ENCODE measurements at regions not wholly inside any gene's neighbourhood (a gene's known extent, or its start where the extent isn't known, plus 50 kb on each side); places are given as distances from the start of the nearest gene placed in this dataset.
"Not testable (repeated sequence)": the region's sequence is repeated elsewhere in the genome, so short reads cannot be mapped to it uniquely, and the experiment has no call there.

DNA sequence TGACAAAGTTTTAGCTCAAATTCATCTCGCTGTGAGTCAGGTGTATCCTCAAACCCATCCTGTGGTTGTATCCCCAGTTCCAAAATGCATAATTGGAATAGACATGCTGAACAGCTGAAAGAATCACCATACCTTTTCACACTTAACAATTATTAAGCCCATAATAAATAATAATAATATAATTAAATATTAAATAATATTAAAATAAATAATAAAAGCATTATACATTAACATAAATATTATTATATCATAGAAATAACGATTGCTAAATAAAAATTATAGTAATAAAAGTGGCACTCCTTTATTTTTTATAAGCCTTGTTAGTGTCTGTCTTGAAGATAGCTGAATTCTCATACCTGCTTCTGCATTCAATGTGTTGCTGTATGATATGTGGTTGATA is 257.5 kb upstream of the B3GALT2 start:
- Histone ChIP-seq H3K4me1 (no peaks in the 10 kb centered on the region), H3K36me3 (no peaks in the 10 kb centered on the region), H3K27me3 (no peaks in the 10 kb centered on the region), H3K9me3 (no peaks in the 10 kb centered on the region), H3K4me3 (ENCODE audit: low read depth, low read length) (no peak overlapping the region)
- DNase-seq, result no peak
- TF ChIP-seq, protein P1, sequence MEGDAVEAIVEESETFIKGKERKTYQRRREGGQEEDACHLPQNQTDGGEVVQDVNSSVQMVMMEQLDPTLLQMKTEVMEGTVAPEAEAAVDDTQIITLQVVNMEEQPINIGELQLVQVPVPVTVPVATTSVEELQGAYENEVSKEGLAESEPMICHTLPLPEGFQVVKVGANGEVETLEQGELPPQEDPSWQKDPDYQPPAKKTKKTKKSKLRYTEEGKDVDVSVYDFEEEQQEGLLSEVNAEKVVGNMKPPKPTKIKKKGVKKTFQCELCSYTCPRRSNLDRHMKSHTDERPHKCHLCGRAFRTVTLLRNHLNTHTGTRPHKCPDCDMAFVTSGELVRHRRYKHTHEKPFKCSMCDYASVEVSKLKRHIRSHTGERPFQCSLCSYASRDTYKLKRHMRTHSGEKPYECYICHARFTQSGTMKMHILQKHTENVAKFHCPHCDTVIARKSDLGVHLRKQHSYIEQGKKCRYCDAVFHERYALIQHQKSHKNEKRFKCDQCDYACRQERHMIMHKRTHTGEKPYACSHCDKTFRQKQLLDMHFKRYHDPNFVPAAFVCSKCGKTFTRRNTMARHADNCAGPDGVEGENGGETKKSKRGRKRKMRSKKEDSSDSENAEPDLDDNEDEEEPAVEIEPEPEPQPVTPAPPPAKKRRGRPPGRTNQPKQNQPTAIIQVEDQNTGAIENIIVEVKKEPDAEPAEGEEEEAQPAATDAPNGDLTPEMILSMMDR (IDR thresholded peaks at IDR 0.05; ENCODE audit: low read depth, low read length), result no peak

DNA sequence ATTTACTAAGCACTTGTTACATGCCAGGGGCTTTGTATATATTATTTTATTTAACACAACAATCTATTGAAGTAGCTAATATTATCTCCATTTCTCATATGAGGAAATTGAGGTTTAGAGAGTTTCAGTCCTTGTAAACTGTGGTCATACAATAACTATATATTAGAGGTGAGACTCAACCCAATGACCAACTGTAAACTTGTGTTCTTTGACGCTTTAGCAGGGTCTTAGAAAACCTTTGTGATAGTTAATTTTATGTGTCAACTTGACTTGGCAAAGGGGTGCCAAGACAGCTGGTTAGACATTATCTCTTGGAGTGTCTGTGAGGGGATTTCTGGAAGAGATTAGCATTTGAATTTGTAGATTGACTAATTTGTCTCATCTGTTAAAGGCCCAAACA is 252.4 kb upstream of the B3GALT2 start:
- TF ChIP-seq, protein P1 (IDR thresholded peaks at IDR 0.05; ENCODE audit: low read depth, low read length), result no peak
- H3K9me3 ChIP-seq, result no peaks in the 10 kb centered on the region
- DNase-seq, result no peak
- H3K4me3 ChIP-seq (ENCODE audit: low read depth, low read length), result no peak overlapping the region
- H3K27me3 ChIP-seq, result no peaks in the 10 kb centered on the region
- no peaks in the 10 kb centered on the region for H3K4me1 ChIP-seq
- H3K36me3 ChIP-seq, result no peaks in the 10 kb centered on the region

DNA sequence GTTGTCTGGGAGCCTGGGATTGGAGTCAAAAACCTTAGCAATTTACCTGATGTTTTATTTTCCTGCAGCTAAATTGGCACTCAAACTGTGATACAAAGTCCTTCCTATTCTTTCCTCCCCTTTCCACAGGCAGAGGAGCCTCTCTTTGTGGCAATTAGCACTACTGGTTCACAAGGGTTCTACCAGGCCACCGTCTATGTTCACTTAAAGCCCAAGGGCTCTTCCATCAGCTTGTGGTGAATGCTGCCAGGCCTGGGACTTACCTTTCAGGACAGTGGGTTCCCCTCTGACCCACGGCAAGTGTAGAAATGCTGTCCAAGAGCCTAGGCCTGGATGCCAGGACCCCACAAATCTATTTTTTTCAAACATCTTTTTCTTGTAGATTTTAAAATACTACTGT is 251.9 kb upstream of the B3GALT2 start:
- DNase-seq, result no peak
- no peaks in the 10 kb centered on the region for H3K36me3 ChIP-seq
- H3K27me3 ChIP-seq, result no peaks in the 10 kb centered on the region
- peaks cover 3% of the 10 kb centered on the region; the same call in 1 of the 2 replicates for H3K9me3 ChIP-seq
- TF ChIP-seq, protein P1 (IDR thresholded peaks at IDR 0.05; ENCODE audit: low read depth, low read length), result no peak
- no peak overlapping the region for H3K4me3 ChIP-seq (ENCODE audit: low read depth, low read length)
- H3K4me1 ChIP-seq, result no peaks in the 10 kb centered on the region

DNA sequence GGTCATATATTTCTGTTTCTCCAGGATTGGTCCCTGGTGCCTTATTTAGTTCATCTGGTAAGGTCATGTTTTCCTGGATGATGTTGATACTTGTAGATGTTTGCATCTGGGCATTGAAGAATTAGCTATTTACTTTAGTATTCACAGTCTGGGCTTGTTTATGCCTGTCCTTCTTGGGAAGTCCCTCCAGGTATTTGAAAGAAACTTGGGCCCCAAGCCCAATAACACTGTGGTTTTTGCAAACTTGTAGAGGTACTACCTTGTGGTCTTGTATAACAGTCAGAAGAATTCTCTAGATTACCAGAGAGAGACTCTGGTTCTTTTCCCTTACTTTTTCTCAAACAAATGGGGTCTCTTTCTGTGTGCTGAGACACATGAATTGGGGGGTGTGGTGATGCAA is 251.4 kb upstream of the B3GALT2 start:
- Histone ChIP-seq H3K27me3 (no peaks in the 10 kb centered on the region), H3K4me1 (no peaks in the 10 kb centered on the region), H3K36me3 (no peaks in the 10 kb centered on the region), H3K4me3 (ENCODE audit: low read depth, low read length) (no peak overlapping the region), H3K9me3 (peaks cover 6% of the 10 kb centered on the region; the same call in 1 of the 2 replicates)
- TF ChIP-seq, protein P1 (IDR thresholded peaks at IDR 0.05; ENCODE audit: low read depth, low read length), result no peak
- no peak for DNase-seq

DNA sequence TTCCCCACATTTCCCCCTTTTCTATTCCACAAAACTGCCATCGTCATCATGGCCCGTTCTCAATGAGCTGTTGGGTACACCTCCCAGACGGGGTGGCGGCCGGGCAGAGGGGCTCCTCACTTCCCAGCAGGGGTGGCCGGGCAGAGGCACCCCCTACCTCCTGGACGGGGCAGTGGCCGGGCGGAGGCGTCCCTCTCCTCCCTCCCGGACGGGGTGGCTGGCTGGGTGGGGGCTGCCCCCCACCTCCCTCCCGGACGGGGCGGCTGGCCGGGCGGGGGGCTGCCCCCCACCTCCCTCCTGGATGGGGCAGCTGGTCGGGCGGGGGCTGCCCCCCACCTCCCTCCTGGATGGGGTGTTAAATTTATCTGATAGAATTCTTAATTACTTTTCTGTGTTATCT is 250.9 kb upstream of the B3GALT2 start:
- not testable (repeated sequence) for DNase-seq; H3K4me1 ChIP-seq; H3K9me3 ChIP-seq; H3K27me3 ChIP-seq; H3K36me3 ChIP-seq; H3K4me3 ChIP-seq (ENCODE audit: low read depth, low read length)

DNA sequence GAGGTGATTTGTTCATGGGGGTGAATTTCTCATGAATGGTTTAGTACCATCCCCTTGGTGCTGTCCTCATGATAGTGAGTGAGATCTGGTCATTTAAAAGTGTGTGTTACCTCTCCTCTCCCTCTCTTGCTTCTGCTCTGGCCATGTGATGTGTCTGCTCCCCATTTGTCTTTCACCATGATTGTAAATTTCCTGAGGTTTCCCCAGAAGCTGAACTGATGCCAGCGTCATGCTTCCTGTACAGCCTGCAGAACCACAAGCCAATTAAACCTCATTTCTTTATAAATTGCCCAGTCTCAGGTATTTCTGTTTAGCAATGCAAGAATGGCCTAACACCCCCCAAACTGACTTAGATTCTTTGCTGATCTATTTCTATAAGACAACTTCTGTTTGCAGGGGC is 249.4 kb upstream of the B3GALT2 start:
- no peak for DNase-seq
- H3K4me1 ChIP-seq, result no peaks in the 10 kb centered on the region; the same call in 1 of the 2 replicates
- no peaks in the 10 kb centered on the region for H3K27me3 ChIP-seq
- H3K9me3 ChIP-seq, result peaks cover 6% of the 10 kb centered on the region; the same call in 1 of the 2 replicates
- H3K36me3 ChIP-seq, result no peaks in the 10 kb centered on the region
- no peak overlapping the region for H3K4me3 ChIP-seq (ENCODE audit: low read depth, low read length)
- TF ChIP-seq, protein P1 (IDR thresholded peaks at IDR 0.05; ENCODE audit: low read depth, low read length), result no peak

DNA sequence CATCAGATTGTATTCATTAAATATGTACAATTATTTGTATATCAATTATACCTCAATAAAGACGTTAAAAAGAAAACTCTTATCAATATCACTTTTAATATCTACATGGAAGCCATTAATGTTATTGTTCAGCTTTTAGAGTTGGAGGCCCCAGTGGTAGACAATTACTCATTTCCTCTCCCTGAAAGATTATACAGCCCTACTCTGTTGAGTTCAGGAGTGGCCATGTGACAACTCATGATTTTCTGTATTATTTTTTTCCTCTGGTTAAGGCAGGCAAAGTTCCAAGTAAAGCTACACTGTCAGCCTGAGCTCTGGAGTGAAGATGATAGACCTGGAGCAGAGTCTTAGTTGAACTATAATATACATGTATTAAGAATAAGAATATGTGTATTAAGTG is 247.9 kb upstream of the B3GALT2 start:
- TF ChIP-seq, protein P1 (IDR thresholded peaks at IDR 0.05; ENCODE audit: low read depth, low read length), result no peak
- DNase-seq, result no peak
- H3K27me3 ChIP-seq, result no peaks in the 10 kb centered on the region

More for the DNA sequence above, 247.9 kb upstream of the B3GALT2 start:
- Histone ChIP-seq H3K4me1 (no peaks in the 10 kb centered on the region; the same call in 1 of the 2 replicates), H3K9me3 (peaks cover 6% of the 10 kb centered on the region; the same call in 1 of the 2 replicates), H3K4me3 (ENCODE audit: low read depth, low read length) (no peak overlapping the region), H3K36me3 (no peaks in the 10 kb centered on the region)
